IPS DF 19.7 (cell line): ENCODE measurements at regions not wholly inside any gene's neighbourhood (a gene's known extent, or its start where the extent isn't known, plus 50 kb on each side); places are given as distances from the start of the nearest gene placed in this dataset.
"Not testable (repeated sequence)": the region's sequence is repeated elsewhere in the genome, so short reads cannot be mapped to it uniquely, and the experiment has no call there.

Experiments
- DNase-seq: peaks from one replicate; pipeline ENCODE4 v3.0.0-alpha.2; 2013; ENCODE audit warnings: low read depth, low spot score

GRCh38 chr16:29328528-29328927 is 78.0 kb downstream of the NPIPB11 start:
- DNase-seq: not testable (repeated sequence)

- not testable (repeated sequence) for DNase-seq
Measured at GRCh38 chr16:29327631-29328408, 78.7 kb downstream of the NPIPB11 start.

GRCh38 chr16:29326164-29327125 is 80.1 kb downstream of the NPIPB11 start:
- not testable (repeated sequence) for DNase-seq

GRCh38 chr16:29323725-29324124 is 82.8 kb downstream of the NPIPB11 start:
- not testable (repeated sequence) for DNase-seq

GRCh38 chr16:29321585-29321984 is 84.9 kb downstream of the NPIPB11 start:
- DNase-seq: no peak

- no peak for DNase-seq
Measured at GRCh38 chr16:29321000-29321393, 85.5 kb downstream of the NPIPB11 start.

- DNase-seq: no peak
Measured at GRCh38 chr16:29320274-29320999, 86.1 kb downstream of the NPIPB11 start.

GRCh38 chr16:29319726-29320125 is 86.8 kb downstream of the NPIPB11 start:
- DNase-seq: no peak

GRCh38 chr16:29318561-29318968 is 87.9 kb downstream of the NPIPB11 start:
- DNase-seq: not testable (repeated sequence)

GRCh38 chr16:29318037-29318436 is 88.5 kb downstream of the NPIPB11 start:
- no peak for DNase-seq

- no peak for DNase-seq
Measured at GRCh38 chr16:29317269-29317668, 89.2 kb downstream of the NPIPB11 start.

- DNase-seq: no peak
Measured at GRCh38 chr16:29316761-29317183, 89.7 kb downstream of the NPIPB11 start.

- no peak for DNase-seq
Measured at GRCh38 chr16:29315916-29316517, 90.5 kb downstream of the NPIPB11 start.

- DNase-seq: no peak
Measured at GRCh38 chr16:29315046-29315445, 91.5 kb downstream of the NPIPB11 start.

GRCh38 chr16:29314292-29314934 is 92.1 kb downstream of the NPIPB11 start:
- DNase-seq: no peak

- DNase-seq: no peak
Measured at GRCh38 chr16:29313559-29314048, 92.9 kb downstream of the NPIPB11 start.

- DNase-seq: no peak
Measured at GRCh38 chr16:29312835-29313558, 93.5 kb downstream of the NPIPB11 start.

- not testable (repeated sequence) for DNase-seq
Measured at GRCh38 chr16:29312345-29312675, 94.2 kb downstream of the NPIPB11 start.

GRCh38 chr16:29311461-29312344 is 94.8 kb downstream of the NPIPB11 start:
- DNase-seq: no peak
